BLaER1 (cell line): ENCODE measurements at regions not wholly inside any gene's neighbourhood (a gene's known extent, or its start where the extent isn't known, plus 50 kb on each side); places are given as distances from the start of the nearest gene placed in this dataset.

ENCODE experiments used
- H3K27ac ChIP-seq: shearing (Covaris generic); formaldehyde crosslinking; 2 replicates; pipeline ENCODE4 v1.8.1; 2022
- H3K27me3 ChIP-seq: shearing (Covaris generic); formaldehyde crosslinking; 2 replicates; pipeline ENCODE4 v1.8.1; 2022
- H3K36me3 ChIP-seq: shearing (Covaris generic); formaldehyde crosslinking; 2 replicates; pipeline ENCODE4 v1.8.1; 2022
- H3K4me1 ChIP-seq: shearing (Covaris generic); formaldehyde crosslinking; 2 replicates; pipeline ENCODE4 v1.8.1; 2022
- H3K4me2 ChIP-seq: shearing (Covaris generic); formaldehyde crosslinking; 2 replicates; pipeline ENCODE4 v1.8.1; 2022
- H3K4me3 ChIP-seq: shearing (Covaris generic); formaldehyde crosslinking; 2 replicates; pipeline ENCODE4 v1.8.1; 2022
- H3K9ac ChIP-seq: shearing (Covaris generic); formaldehyde crosslinking; 2 replicates; pipeline ENCODE4 v1.8.1; 2022
- H3K9me3 ChIP-seq: shearing (Covaris generic); formaldehyde crosslinking; 2 replicates; pipeline ENCODE4 v1.8.1; 2022
- H4K20me1 ChIP-seq: shearing (Covaris generic); formaldehyde crosslinking; 2 replicates; pipeline ENCODE4 v1.8.1; 2022
- Cebpa-rat ChIP-seq: shearing (Covaris generic); IDR thresholded peaks from 2 replicates; pipeline ENCODE4 v1.8.1; 2022

GRCh38 chr3:157650172-157650571 is 147.0 kb upstream of the VEPH1 start:
- H4K20me1 ChIP-seq: no peaks in the 10 kb centered on the region
- no peaks in the 10 kb centered on the region for H3K4me1 ChIP-seq
- no peak overlapping the region for H3K9ac ChIP-seq
- no peak overlapping the region for H3K27ac ChIP-seq
- no peak for TF ChIP-seq Cebpa-rat
- H3K4me3 ChIP-seq: no peak overlapping the region
- H3K4me2 ChIP-seq: no peak overlapping the region
- H3K36me3 ChIP-seq: no peaks in the 10 kb centered on the region
- H3K9me3 ChIP-seq: no peaks in the 10 kb centered on the region
- H3K27me3 ChIP-seq: no peaks in the 10 kb centered on the region

DNA sequence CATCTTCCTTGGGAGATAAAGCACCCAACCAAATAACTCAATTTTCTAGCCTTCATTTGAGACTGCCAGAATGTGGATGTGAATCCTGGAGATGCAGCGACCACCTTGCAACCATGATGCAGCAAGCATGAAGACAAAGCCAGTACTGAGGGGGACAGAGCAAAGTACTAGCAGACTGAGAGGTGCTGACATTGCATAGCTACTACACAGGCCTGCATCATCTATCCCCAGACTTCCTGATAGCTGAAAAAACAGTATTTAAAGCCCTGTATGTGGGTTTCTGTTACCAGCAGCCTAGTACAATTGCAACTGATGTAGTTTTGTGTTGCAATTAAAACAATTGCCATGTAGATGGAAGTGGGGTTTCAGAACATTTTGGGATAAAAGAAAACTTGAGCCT is 146.3 kb upstream of the VEPH1 start:
- H3K9me3 ChIP-seq: no peaks in the 10 kb centered on the region
- H3K4me1 ChIP-seq: no peaks in the 10 kb centered on the region
- H3K27me3 ChIP-seq: no peaks in the 10 kb centered on the region
- H3K4me3 ChIP-seq: no peak overlapping the region
- H3K4me2 ChIP-seq: no peak overlapping the region
- H4K20me1 ChIP-seq: no peaks in the 10 kb centered on the region
- H3K9ac ChIP-seq: no peak overlapping the region
- no peaks in the 10 kb centered on the region for H3K36me3 ChIP-seq
- no peak for TF ChIP-seq Cebpa-rat
- no peak overlapping the region for H3K27ac ChIP-seq

DNA sequence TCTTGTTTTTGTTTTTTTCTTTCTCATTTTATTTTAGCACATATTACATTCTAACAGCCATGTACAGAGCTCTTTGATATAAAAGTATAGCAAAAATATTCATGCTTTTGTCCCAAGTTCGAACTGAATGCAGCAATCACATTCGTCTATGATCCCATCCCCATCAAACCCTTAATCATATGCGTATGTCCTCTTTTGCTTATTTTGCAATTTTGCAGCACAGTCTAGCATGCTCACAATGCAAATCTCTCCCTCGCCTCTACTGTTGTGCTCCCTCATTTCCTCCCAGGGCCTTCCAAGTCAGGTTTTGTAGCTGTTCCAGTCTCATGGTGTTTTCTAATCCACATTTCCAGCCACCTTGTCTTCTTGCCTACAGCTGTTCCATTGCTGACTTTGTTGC is 144.6 kb upstream of the VEPH1 start:
- no peak overlapping the region for H3K4me3 ChIP-seq
- H3K9ac ChIP-seq: no peak overlapping the region
- no peaks in the 10 kb centered on the region for H3K27me3 ChIP-seq
- no peak for TF ChIP-seq Cebpa-rat
- no peak overlapping the region for H3K4me2 ChIP-seq
- no peak overlapping the region for H3K27ac ChIP-seq
- H3K9me3 ChIP-seq: no peaks in the 10 kb centered on the region
- no peaks in the 10 kb centered on the region for H3K4me1 ChIP-seq
- no peaks in the 10 kb centered on the region for H4K20me1 ChIP-seq
- no peaks in the 10 kb centered on the region for H3K36me3 ChIP-seq

- Histone ChIP-seq H3K4me2 (no peak overlapping the region), H3K27ac (no peak overlapping the region), H3K4me3 (no peak overlapping the region), H3K9ac (no peak overlapping the region), H4K20me1 (no peaks in the 10 kb centered on the region), H3K36me3 (no peaks in the 10 kb centered on the region), H3K9me3 (no peaks in the 10 kb centered on the region; the same call in 1 of the 2 replicates), H3K4me1 (no peaks in the 10 kb centered on the region), H3K27me3 (no peaks in the 10 kb centered on the region)
- no peak for TF ChIP-seq Cebpa-rat
Observed at GRCh38 chr3:157639756-157640426, 136.7 kb upstream of the VEPH1 start.

- Histone ChIP-seq H3K4me3 (no peak overlapping the region), H3K4me2 (no peak overlapping the region), H3K27me3 (no peaks in the 10 kb centered on the region), H3K9ac (no peak overlapping the region), H3K9me3 (no peaks in the 10 kb centered on the region; the same call in 1 of the 2 replicates), H4K20me1 (no peaks in the 10 kb centered on the region), H3K27ac (no peak overlapping the region), H3K4me1 (no peaks in the 10 kb centered on the region), H3K36me3 (no peaks in the 10 kb centered on the region)
- TF ChIP-seq Cebpa-rat: no peak
Observed at GRCh38 chr3:157637866-157638265, 134.7 kb upstream of the VEPH1 start.

GRCh38 chr3:157633241-157633640 is 130.0 kb upstream of the VEPH1 start:
- Histone ChIP-seq H3K4me1 (no peaks in the 10 kb centered on the region), H3K36me3 (no peaks in the 10 kb centered on the region), H3K27ac (no peak overlapping the region), H4K20me1 (no peaks in the 10 kb centered on the region), H3K27me3 (no peaks in the 10 kb centered on the region), H3K4me3 (no peak overlapping the region), H3K9ac (no peak overlapping the region), H3K9me3 (no peaks in the 10 kb centered on the region; the same call in 1 of the 2 replicates), H3K4me2 (no peak overlapping the region)
- no peak for TF ChIP-seq Cebpa-rat

DNA sequence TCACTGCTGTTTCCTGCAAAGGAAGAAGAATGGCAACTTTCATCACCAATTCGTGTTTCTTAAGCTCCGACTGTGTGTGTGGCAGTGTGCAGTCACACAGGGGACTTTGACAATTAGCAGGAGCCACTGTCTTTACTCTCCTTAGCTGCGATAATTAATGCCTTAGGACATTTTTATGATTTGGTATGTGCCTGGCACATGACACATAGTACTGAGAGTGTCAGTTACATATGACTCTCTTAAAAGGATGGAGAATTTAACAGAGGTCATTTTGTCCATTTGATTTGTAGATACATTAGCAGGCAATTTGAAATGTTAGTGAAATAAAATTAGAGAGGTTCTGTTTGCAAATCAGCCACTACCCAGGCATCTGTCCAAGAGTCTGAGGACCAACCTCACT is 128.9 kb upstream of the VEPH1 start:
- H3K9me3 ChIP-seq: no peaks in the 10 kb centered on the region

DNA sequence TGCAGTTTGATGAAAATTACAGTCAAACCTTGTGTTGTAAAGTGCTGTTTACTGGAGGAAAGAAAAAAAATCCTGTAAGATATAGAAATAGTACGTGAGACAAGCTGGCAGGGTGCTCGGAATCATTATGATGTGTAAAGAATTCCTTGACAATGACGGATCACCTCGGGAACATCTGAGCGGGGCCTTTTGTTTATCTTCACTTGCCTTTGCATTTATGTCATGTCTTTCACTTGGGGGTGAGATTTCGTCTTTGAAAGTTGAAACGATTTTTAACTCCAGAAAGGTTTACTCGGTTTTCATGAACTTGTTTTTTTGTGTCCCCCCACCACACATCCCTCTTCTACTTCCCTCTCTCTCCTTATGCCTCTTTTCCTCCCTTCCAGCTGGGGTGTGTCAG is 128.3 kb upstream of the VEPH1 start:
- Histone ChIP-seq H3K9ac (no peak overlapping the region), H3K27ac (no peak overlapping the region), H3K27me3 (no peaks in the 10 kb centered on the region), H3K9me3 (no peaks in the 10 kb centered on the region), H3K4me1 (no peaks in the 10 kb centered on the region), H3K4me2 (no peak overlapping the region), H4K20me1 (no peaks in the 10 kb centered on the region), H3K36me3 (no peaks in the 10 kb centered on the region), H3K4me3 (no peak overlapping the region)
- TF ChIP-seq Cebpa-rat: no peak

More for the DNA sequence above, 128.9 kb upstream of the VEPH1 start:
- H4K20me1 ChIP-seq: no peaks in the 10 kb centered on the region
- H3K27ac ChIP-seq: no peak overlapping the region
- no peaks in the 10 kb centered on the region for H3K27me3 ChIP-seq
- no peaks in the 10 kb centered on the region for H3K36me3 ChIP-seq
- H3K9ac ChIP-seq: no peak overlapping the region
- H3K4me2 ChIP-seq: no peak overlapping the region
- no peak overlapping the region for H3K4me3 ChIP-seq
- no peak for TF ChIP-seq Cebpa-rat
- no peaks in the 10 kb centered on the region for H3K4me1 ChIP-seq

GRCh38 chr3:157626817-157627216 is 123.6 kb upstream of the VEPH1 start:
- Histone ChIP-seq H4K20me1 (no peaks in the 10 kb centered on the region), H3K9ac (no peak overlapping the region), H3K27ac (no peak overlapping the region), H3K4me2 (no peak overlapping the region), H3K27me3 (no peaks in the 10 kb centered on the region), H3K9me3 (no peaks in the 10 kb centered on the region), H3K4me3 (no peak overlapping the region), H3K36me3 (no peaks in the 10 kb centered on the region), H3K4me1 (no peaks in the 10 kb centered on the region)
- no peak for TF ChIP-seq Cebpa-rat

DNA sequence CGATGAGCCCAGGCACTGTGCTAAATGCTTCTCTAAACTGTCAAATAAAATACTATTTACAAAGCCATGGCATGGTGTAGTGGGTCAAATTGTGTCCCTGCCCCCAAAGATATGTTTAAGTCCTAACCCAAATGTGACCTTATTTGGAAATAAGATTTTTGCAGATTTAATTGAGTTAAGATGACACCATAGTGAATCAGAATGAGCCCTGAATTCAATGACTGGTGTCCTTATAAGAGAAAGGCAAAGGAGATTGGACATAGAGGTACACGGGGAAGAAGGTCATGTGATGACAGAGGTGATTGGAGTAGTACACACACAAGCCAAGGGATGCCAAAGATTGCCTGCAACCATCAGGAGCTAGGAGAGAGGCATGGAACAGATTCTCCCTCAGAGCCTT is 121.6 kb upstream of the VEPH1 start:
- Histone ChIP-seq H3K4me1 (no peaks in the 10 kb centered on the region), H3K27ac (no peak overlapping the region), H3K36me3 (no peaks in the 10 kb centered on the region), H3K4me3 (no peak overlapping the region), H3K27me3 (no peaks in the 10 kb centered on the region), H4K20me1 (no peaks in the 10 kb centered on the region), H3K4me2 (no peak overlapping the region), H3K9ac (no peak overlapping the region), H3K9me3 (no peaks in the 10 kb centered on the region)
- TF ChIP-seq Cebpa-rat: no peak

DNA sequence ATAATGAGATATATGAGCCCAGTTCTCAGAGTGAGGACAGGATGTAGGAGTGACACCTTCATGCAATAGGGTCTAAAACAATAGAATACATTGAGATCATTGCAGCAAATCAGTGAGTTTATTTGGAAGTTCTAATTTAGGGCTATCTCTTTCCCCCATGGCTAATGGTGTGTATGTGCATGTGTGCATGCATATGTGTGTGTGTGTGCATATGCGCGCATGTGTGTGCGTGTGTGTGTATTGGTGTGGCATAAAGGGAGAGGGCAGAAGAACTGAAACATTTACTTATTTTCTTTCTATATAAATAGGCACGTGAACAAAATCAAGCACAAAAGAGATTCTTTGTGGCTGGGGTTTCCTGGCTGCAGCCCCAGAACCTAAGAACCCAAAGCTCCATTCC is 115.7 kb upstream of the VEPH1 start:
- no peaks in the 10 kb centered on the region for H3K9me3 ChIP-seq
- no peak overlapping the region for H3K27ac ChIP-seq
- H4K20me1 ChIP-seq: no peaks in the 10 kb centered on the region
- TF ChIP-seq Cebpa-rat: no peak
- no peak overlapping the region for H3K4me2 ChIP-seq
- no peak overlapping the region for H3K9ac ChIP-seq
- no peaks in the 10 kb centered on the region for H3K4me1 ChIP-seq
- H3K27me3 ChIP-seq: no peaks in the 10 kb centered on the region
- no peaks in the 10 kb centered on the region for H3K36me3 ChIP-seq
- no peak overlapping the region for H3K4me3 ChIP-seq
